Adrenal gland (tissue), 5 donors: ENCODE measurements at regions not wholly inside any gene's neighbourhood (a gene's known extent, or its start where the extent isn't known, plus 50 kb on each side); places are given as distances from the start of the nearest gene placed in this dataset.

Experiments used
- CTCF ChIP-seq, 6 experiments: fragments of 450-650 bp in 4 of 6; fragments of 200-600 bp in 2 of 6; sonication (generic) in 1 of 6; IDR thresholded peaks; 1 replicate in 5 of 6; 2 replicates in 1 of 6; pipeline versions ENCODE4 v1.5.1 to v1.8.0; 2016 to 2021; ENCODE audit warnings: antibody characterized with exemption in 6 of 6, mild to moderate bottlenecking in 2 of 6, moderate library complexity in 1 of 6
- POLR2A ChIP-seq, 2 donors: fragments of 450-650 bp; IDR thresholded peaks; one replicate each; pipeline ENCODE4 v1.6.1; 2017; ENCODE audit warnings: antibody characterized with exemption in 2 of 2, mild to moderate bottlenecking in 2 of 2, moderate library complexity in 1 of 2
- donor health status: DM: no; HTN: no; CAD: no.

- TF ChIP-seq CTCF (IDR thresholded peaks at IDR 0.05) = no peak
- no peak for TF ChIP-seq POLR2A (IDR thresholded peaks at IDR 0.05)
These were observed 212.4 kb upstream of the NDST4 start for GRCh38 chr4:115325836-115326235.
